GM06990 (cell line): ENCODE measurements at regions not wholly inside any gene's neighbourhood (a gene's known extent, or its start where the extent isn't known, plus 50 kb on each side); places are given as distances from the start of the nearest gene placed in this dataset.

Experiments
- DNase-seq: peaks from one replicate; pipeline ENCODE4 v3.0.0-alpha.2; 2011; ENCODE audit not compliant: insufficient read length; ENCODE audit errors: extremely low read depth
- H3K27me3 ChIP-seq: replicated peaks from 2 replicates; pipeline ENCODE4 v1.6.0; 2011; ENCODE audit warnings: low read length; ENCODE audit not compliant: control insufficient read depth, insufficient read depth
- H3K36me3 ChIP-seq: 2 replicates; pipeline ENCODE4 v1.5.1; 2011; ENCODE audit warnings: low read length; ENCODE audit not compliant: control insufficient read depth, insufficient read depth
- H3K4me3 ChIP-seq: replicated peaks from 2 replicates; pipeline ENCODE4 v1.5.1; 2011; ENCODE audit warnings: low read depth, mild to moderate bottlenecking, control low read depth, low read length
- CTCF ChIP-seq: IDR thresholded peaks from 2 replicates; pipeline ENCODE4 v1.5.1; 2011; ENCODE audit warnings: low read length, control low read depth, mild to moderate bottlenecking, inconsistent platforms; ENCODE audit not compliant: insufficient read depth, poor library complexity, severe bottlenecking

- H3K27me3 ChIP-seq: no peaks in the 10 kb centered on the region; the same call in 1 of the 2 replicates
- no peak for TF ChIP-seq CTCF
- no peak overlapping the region for H3K4me3 ChIP-seq
- DNase-seq: peak; percentile 62
- no peaks in the 10 kb centered on the region for H3K36me3 ChIP-seq
Observed at GRCh38 chr6:151702851-151703658, 104.4 kb upstream of the ESR1 start.

- Histone ChIP-seq H3K4me3 (no peak overlapping the region), H3K27me3 (no peaks in the 10 kb centered on the region; the same call in 1 of the 2 replicates), H3K36me3 (no peaks in the 10 kb centered on the region)
- DNase-seq: no peak
- no peak for TF ChIP-seq CTCF
Observed at GRCh38 chr6:151704383-151704782, 103.1 kb upstream of the ESR1 start.

GRCh38 chr6:151705993-151706733 lies 101.3 kb upstream of the ESR1 start:
- no peaks in the 10 kb centered on the region; the same call in 1 of the 2 replicates for H3K27me3 ChIP-seq
- DNase-seq: no peak
- H3K4me3 ChIP-seq: no peak overlapping the region
- H3K36me3 ChIP-seq: no peaks in the 10 kb centered on the region
- TF ChIP-seq CTCF: no peak

GRCh38 chr6:151709329-151709728 lies 98.2 kb upstream of the ESR1 start:
- no peaks in the 10 kb centered on the region; the same call in 1 of the 2 replicates for H3K27me3 ChIP-seq
- H3K4me3 ChIP-seq: no peak overlapping the region
- no peak for TF ChIP-seq CTCF
- no peaks in the 10 kb centered on the region for H3K36me3 ChIP-seq
- no peak for DNase-seq

GRCh38 chr6:151716526-151716932 lies 91.0 kb upstream of the ESR1 start:
- H3K27me3 ChIP-seq: no peaks in the 10 kb centered on the region; the same call in 1 of the 2 replicates
- no peak for TF ChIP-seq CTCF
- no peak overlapping the region for H3K4me3 ChIP-seq
- no peak for DNase-seq
- H3K36me3 ChIP-seq: no peaks in the 10 kb centered on the region
